Panc1 (cell line): ENCODE measurements at regions not wholly inside any gene's neighbourhood (a gene's known extent, or its start where the extent isn't known, plus 50 kb on each side); places are given as distances from the start of the nearest gene placed in this dataset.

ENCODE experiments used
- ATAC-seq: fragments of 200-7000 bp; cut with Tn5 transposase; 2 replicates; pipeline ENCODE4 v1.9.1; 2020; ENCODE audit warnings: mild to moderate bottlenecking, moderate library complexity
- BruUV-seq: library from RNA; stranded (reverse); fragments of 400-500 nt; replicated peaks from 2 replicates; lab custom pipeline; 2021; lab: Mats Ljungman, UMichigan
- CTCF ChIA-PET: fragments of 300-600 bp; sonication (Branson Sonifier 250); formaldehyde crosslinking; loops from one replicate; lab custom pipeline; 2022; ENCODE audit warnings: antibody characterized with exemption; lab: Charles Lee
- POLR2A ChIA-PET: fragments of 300-600 bp; sonication (Branson Sonifier 250); formaldehyde crosslinking; loops from one replicate; lab custom pipeline; 2022; ENCODE audit warnings: antibody characterized with exemption; lab: Charles Lee
- DNase-seq: peaks from one replicate; pipeline ENCODE4 v3.0.0-alpha.2; 2010; ENCODE audit warnings: low read depth, low spot score
- H3K27ac ChIP-seq: 2 replicates; pipeline ENCODE4 v1.5.1; 2011; ENCODE audit warnings: mild to moderate bottlenecking, low read length, inconsistent platforms
- H3K27me3 ChIP-seq: fragments of 200-500 bp; sonication (Bioruptor generic); 2 replicates; pipeline ENCODE4 v1.6.0; 2014; ENCODE audit warnings: low read length, inconsistent platforms; ENCODE audit not compliant: control insufficient read depth, insufficient read depth
- H3K36me3 ChIP-seq: fragments of 200-500 bp; sonication (Bioruptor generic); 2 replicates; pipeline ENCODE4 v1.5.1; 2014; ENCODE audit warnings: inconsistent platforms, mild to moderate bottlenecking, low read length, moderate library complexity; ENCODE audit not compliant: control insufficient read depth, insufficient read depth
- H3K4me1 ChIP-seq: 2 replicates; pipeline ENCODE4 v1.5.1; 2011; ENCODE audit warnings: inconsistent platforms, mild to moderate bottlenecking, low read length, moderate library complexity; ENCODE audit not compliant: control insufficient read depth, insufficient read depth
- H3K4me3 ChIP-seq, 2 experiments: 2 replicates each; pipeline ENCODE4 v1.5.1; 2011 to 2012; ENCODE audit warnings: low read depth in 2 of 2, low read length in 2 of 2, mild to moderate bottlenecking in 2 of 2, inconsistent platforms in 1 of 2, moderate library complexity in 1 of 2
- H3K9me3 ChIP-seq: fragments of 200-500 bp; sonication (Bioruptor generic); 2 replicates; pipeline ENCODE4 v1.5.1; 2014; ENCODE audit warnings: low read depth, mild to moderate bottlenecking, inconsistent platforms, low read length, moderate library complexity; ENCODE audit not compliant: control insufficient read depth, insufficient read depth
- CTCF ChIP-seq: fragments of 450-650 bp; IDR thresholded peaks from 2 replicates; pipeline ENCODE4 v1.5.1; 2017; ENCODE audit warnings: mild to moderate bottlenecking
- POLR2AphosphoS5 ChIP-seq: IDR thresholded peaks from 2 replicates; pipeline ENCODE4 v1.6.1; 2012; ENCODE audit warnings: mild to moderate bottlenecking, low read depth, low read length, moderate library complexity
- REST ChIP-seq, 2 experiments: IDR thresholded peaks; 2 replicates each; pipeline ENCODE4 v1.6.1; 2011 to 2012; ENCODE audit warnings: low read depth in 2 of 2, control low read depth in 1 of 2, low read length in 1 of 2, mild to moderate bottlenecking in 1 of 2, moderate library complexity in 1 of 2; ENCODE audit not compliant: insufficient read depth in 1 of 2
- SIN3A ChIP-seq: IDR thresholded peaks from 2 replicates; pipeline ENCODE4 v1.6.1; 2012; ENCODE audit warnings: low read depth, mild to moderate bottlenecking, low read length, moderate library complexity, borderline replicate concordance; ENCODE audit not compliant: insufficient read depth
- TCF7L2 ChIP-seq: IDR thresholded peaks from 2 replicates; pipeline ENCODE4 v1.6.1; 2011; ENCODE audit warnings: mild to moderate bottlenecking, low read depth, low read length, inconsistent platforms
- in situ Hi-C: cut with HindIII; loops from 2 replicates; pipeline ENCODE4 v1.10.0; 2016; ENCODE audit warnings: low sequenced_read_pairs, low pct_unique_long_range_greater_than_20kb
- intact Hi-C: fragments of 100-400 bp; cut with micrococcal nuclease; formaldehyde crosslinking; loops from one replicate; pipeline ENCODE4 v1.10.0; 2022; ENCODE audit not compliant: unreplicated experiment

- TF ChIP-seq TCF7L2 (no peak), SIN3A (no peak), REST (IDR thresholded peaks at IDR 0.05; ENCODE audit: insufficient read depth in 1 of 2, low read depth in 2 of 2, low read length in 1 of 2) (no peak), POLR2AphosphoS5 (no peak), CTCF (no peak)
- no peaks in the 10 kb centered on the region for H3K9me3 ChIP-seq
- ChIA-PET CTCF (no interaction called here), POLR2A (no interaction called here)
- no peaks in the 10 kb centered on the region for H3K4me1 ChIP-seq
- intact Hi-C loops: no loop called here
- DNase-seq (no peak), ATAC-seq (no peak)
- no peak overlapping the region for H3K4me3 ChIP-seq
- no peak overlapping the region for H3K27ac ChIP-seq
- no peaks in the 10 kb centered on the region for H3K36me3 ChIP-seq
- no TSS peak for BruUV-seq
- in situ Hi-C loops: no loop called here
- H3K27me3 ChIP-seq: no peaks in the 10 kb centered on the region; the same call in 1 of the 2 replicates
These were observed 157.5 kb downstream of the CD8B2 start for GRCh38 chr2:106644623-106645022.

GRCh38 chr2:106646605-106647004 is 159.4 kb downstream of the CD8B2 start:
- no peaks in the 10 kb centered on the region for H3K9me3 ChIP-seq
- H3K27ac ChIP-seq: no peak overlapping the region
- intact Hi-C loops: no loop called here
- no peak for DNase-seq
- TF ChIP-seq SIN3A (no peak), TCF7L2 (no peak)
- POLR2A ChIA-PET: no interaction called here
- H3K4me1 ChIP-seq: no peaks in the 10 kb centered on the region
- H3K36me3 ChIP-seq: no peaks in the 10 kb centered on the region
- no TSS peak for BruUV-seq
- in situ Hi-C loops: no loop called here
- H3K27me3 ChIP-seq: no peaks in the 10 kb centered on the region; the same call in 1 of the 2 replicates
- ATAC-seq: no peak
- CTCF ChIA-PET: no interaction called here
- no peak overlapping the region for H3K4me3 ChIP-seq

- ChIA-PET CTCF (no interaction called here), POLR2A (no interaction called here)
- BruUV-seq: no TSS peak
- ATAC-seq (no peak), DNase-seq (no peak)
- H3K27ac ChIP-seq: no peak overlapping the region
- TF ChIP-seq SIN3A: no peak
- TF ChIP-seq POLR2AphosphoS5: no peak
- H3K4me3 ChIP-seq: no peak overlapping the region
- no peaks in the 10 kb centered on the region for H3K36me3 ChIP-seq
- H3K9me3 ChIP-seq: no peaks in the 10 kb centered on the region
- H3K4me1 ChIP-seq: no peaks in the 10 kb centered on the region
- intact Hi-C loops (no loop called here), in situ Hi-C loops (no loop called here)
- no peaks in the 10 kb centered on the region; the same call in 1 of the 2 replicates for H3K27me3 ChIP-seq
These were observed 162.1 kb downstream of the CD8B2 start for GRCh38 chr2:106649306-106649705.
